Activated CD4-positive, alpha-beta T cell treated with anti-CD3 and anti-CD28 coated beads, Interleukin-2, amount 50 U/mL, for 4 hours (primary cell): ENCODE measurements at regions not wholly inside any gene's neighbourhood (a gene's known extent, or its start where the extent isn't known, plus 50 kb on each side); places are given as distances from the start of the nearest gene placed in this dataset.

Source experiments
- DNase-seq, 2 experiments: peaks; one replicate each; pipeline ENCODE4 v3.0.0-alpha.2; 2020

GRCh38 chr1:234931404-234931973 is 197.1 kb downstream of the TOMM20 start:
- DNase-seq, result no peak

- no peak for DNase-seq
Measured at GRCh38 chr1:234929369-234929768, 199.3 kb downstream of the TOMM20 start.

GRCh38 chr1:234928642-234929041 is 200.0 kb downstream of the TOMM20 start:
- DNase-seq, result no peak

- DNase-seq, result no peak
Measured at GRCh38 chr1:234927971-234928640, 200.5 kb downstream of the TOMM20 start.

DNA sequence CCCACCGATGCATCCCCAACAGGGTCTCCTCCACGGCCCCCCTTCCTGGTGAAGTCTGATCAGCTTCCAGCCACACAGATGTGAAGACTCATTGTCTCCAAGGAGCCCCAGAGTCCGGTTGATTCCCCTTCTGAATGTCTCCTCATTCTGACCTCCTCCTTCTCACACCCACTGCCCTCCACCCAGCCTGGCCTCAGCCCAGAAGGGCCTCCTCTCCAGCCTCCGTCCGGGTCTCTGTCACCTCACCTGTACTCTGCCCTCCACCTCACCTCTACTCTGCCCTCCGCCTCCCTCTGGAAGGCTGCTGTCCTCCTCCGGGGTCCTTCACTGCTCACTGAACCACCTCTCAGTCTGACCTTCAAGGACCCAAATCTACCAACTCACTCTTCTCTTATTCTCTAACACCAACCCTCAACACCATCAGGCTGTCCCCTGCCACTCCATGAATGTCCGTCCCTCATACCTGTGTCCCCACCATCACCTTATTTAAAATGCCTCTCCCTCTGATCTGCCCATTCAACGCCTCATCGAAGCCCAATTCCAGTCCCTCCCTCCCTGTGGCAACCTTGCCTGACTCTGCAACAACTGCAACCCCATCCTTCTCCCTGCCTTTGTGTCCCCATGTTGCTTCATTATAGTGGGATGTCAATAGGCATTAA is 201.2 kb downstream of the TOMM20 start:
- DNase-seq, result no peak

DNA sequence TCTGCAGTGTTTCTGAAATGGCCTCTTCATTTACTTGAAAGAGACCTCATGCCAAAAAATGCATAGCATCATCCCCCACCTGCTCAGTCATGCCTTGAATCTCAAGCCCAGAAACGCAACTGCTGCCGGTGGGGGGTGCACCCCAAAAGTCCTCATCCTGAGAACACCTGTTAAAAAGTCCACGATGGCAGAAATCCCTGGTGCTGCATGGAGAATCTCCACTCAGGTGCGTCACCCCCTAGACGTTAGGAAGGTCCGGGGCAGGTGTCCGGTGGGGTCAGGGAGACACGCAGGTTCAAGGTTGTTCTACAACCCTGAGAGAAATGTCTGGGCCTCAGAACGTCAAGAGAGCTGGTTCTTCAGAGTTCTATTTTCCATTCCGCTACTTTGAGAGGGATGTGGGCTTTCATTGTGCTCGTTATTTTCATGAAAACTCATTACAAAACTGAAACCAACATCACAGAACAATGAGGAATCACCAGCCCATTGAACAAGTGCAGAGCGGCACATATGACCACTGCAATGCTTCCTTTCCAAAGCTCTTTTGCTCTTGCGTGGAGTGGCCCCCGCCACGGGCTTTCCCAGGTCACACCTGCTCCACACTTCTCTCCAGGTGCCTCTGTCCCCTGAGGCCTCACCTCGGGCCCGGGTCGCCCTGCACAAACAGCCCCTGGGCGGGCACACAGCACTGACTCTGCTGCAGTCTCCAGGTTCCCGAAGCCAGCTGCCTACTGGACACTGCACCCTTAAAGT is 201.9 kb downstream of the TOMM20 start:
- DNase-seq, result peak; percentile 8 to 16

DNA sequence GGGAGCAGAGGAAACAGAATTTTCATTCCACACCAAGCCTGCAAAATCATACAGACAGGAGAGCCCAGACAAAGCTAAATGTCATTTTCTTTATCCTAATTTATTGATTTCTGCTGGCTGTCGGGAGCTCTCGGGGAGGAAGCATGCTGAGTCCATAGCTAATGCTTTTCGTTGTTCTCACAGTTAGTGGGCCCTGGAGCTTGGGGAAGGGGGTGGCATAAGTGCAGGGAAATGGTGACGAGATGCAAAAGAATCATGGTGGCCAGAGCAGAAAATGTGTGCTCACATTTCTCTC is 202.4 kb downstream of the TOMM20 start:
- DNase-seq, result no peak

- DNase-seq, result no peak
Measured at GRCh38 chr1:234925440-234926263, 203.0 kb downstream of the TOMM20 start.

- no peak for DNase-seq
Measured at GRCh38 chr1:234924450-234925355, 203.9 kb downstream of the TOMM20 start.

- DNase-seq, result no peak
Measured at GRCh38 chr1:234923626-234924025, 205.0 kb downstream of the TOMM20 start.

DNA sequence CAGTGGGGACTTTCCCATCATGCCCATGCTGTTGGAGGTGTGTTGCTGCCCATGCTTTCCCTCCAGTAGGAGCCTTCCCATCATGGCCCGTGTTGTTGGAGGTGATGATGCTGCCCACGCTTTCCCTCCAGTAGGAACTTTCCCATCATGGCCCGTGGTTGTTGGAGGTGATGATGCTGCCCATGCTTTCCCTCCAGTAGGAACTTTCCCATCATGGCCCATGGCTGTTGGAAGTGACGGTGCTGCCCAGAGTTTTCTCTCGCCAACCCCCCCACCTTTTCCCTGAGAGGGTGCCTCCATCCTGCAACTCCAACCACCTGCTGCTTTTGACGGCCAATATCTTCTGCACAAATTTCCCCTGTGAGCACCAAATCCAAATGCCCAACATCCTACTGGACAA is 205.7 kb downstream of the TOMM20 start:
- no peak for DNase-seq

- no peak for DNase-seq
Measured at GRCh38 chr1:234921266-234922062, 207.2 kb downstream of the TOMM20 start.

GRCh38 chr1:234920843-234921140 is 207.8 kb downstream of the TOMM20 start:
- no peak for DNase-seq

GRCh38 chr1:234920136-234920842 is 208.3 kb downstream of the TOMM20 start:
- DNase-seq, result no peak

- no peak for DNase-seq
Measured at GRCh38 chr1:234918961-234919761, 209.5 kb downstream of the TOMM20 start.

GRCh38 chr1:234918181-234918841 is 210.3 kb downstream of the TOMM20 start:
- DNase-seq, result no peak

- no peak for DNase-seq
Measured at GRCh38 chr1:234917495-234918180, 211.0 kb downstream of the TOMM20 start.

DNA sequence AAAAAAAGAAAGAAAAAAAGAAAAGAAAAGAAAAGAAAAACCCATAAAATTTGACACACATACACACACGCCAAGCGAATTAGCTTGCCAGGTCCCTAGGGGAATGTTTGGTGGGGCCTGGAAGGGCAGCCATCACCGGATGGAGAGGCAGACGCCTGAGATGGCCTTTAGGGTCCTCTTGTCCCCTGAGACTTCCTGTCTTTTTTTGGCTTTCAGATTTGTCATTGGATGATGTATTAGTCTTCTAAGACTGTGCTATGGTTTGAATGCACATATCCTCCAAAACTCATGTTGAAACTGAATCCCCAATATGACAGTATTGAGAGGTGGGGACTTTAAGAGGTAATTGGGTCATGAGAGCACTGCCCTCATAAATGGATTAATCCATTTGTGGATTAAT is 211.8 kb downstream of the TOMM20 start:
- no peak for DNase-seq
